ENCODE measurements at regions not wholly inside any gene's neighbourhood (a gene's known extent, or its start where the extent isn't known, plus 50 kb on each side); places are given as distances from the start of the nearest gene placed in this dataset.

DNA sequence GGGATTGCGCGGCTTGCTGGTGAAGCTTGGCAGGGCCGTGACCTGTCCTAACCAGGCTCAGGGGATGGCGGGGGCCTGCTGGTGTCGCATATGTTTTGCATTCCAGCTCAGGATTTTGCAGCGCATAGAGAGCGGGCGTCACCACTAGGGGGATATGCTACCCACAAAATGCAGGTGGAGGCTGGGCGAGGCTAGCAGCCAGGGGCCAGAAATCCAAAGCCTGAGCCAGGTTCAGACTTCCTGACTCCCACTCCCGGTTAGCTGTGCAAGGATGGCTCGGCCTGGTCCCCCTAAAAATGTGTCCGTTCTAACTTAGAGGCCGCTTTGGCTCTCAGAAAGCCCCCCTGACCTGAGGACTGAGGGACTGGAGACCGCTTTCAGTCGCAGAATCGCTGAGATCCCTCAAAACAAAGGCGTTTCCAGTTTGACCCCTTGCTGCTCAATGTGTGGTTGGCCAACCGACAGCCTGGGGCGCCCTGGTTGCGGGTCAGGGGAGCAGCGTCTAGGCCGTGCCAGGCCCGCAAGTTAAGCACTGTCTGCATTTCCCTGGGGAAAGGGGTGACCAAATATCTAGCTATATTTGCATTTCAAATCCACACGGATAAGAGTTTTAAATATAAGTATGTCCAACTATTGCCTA lies 361.1 kb upstream of the AMELY start:
- DNase-seq (ENCODE audit: insufficient read length, low spot score) (no peak), FAIRE-seq (peak; percentile 92)

DNA sequence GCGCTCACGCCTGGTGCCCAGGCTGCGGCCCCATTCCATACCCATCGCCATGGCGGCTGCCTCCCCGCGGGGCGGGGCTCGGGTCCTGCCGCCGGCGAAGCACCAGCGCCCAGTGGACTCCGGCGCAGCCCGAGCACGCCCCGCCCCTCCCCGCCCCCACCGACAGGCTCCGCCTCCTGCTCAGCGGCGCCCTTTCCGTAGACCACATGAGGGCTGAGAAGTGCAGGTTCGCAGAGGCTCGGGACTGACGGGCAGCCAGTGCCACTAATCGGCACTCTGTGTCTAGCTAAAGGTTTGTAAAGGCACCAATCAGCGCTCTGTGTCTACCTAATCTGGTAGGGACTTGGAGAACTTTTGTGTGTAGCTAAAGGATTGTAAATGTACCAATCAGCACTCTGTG lies 352.2 kb upstream of the AMELY start:
- FAIRE-seq (no peak), DNase-seq (ENCODE audit: insufficient read length, low spot score) (no peak)

DNA sequence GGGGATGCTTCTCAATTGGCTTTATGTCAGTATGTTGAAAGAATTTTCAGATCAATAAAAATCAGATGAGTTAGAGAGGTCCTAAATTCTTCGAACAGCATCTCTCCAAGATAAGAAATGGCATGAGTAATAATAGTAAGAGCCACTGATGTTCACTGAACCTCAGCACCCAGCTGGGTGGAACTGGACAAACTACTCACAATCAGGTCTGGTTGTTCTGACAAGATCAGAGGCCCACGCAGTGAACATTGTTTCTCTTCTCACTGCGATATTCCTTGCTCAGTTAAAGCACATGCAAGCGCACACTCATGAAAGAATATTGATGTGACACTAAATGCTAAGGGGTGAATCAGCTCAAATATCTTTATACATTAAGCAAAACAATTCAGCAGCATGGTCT lies 351.0 kb upstream of the AMELY start:
- FAIRE-seq (no peak), DNase-seq (ENCODE audit: insufficient read length, low spot score) (no peak)

DNA sequence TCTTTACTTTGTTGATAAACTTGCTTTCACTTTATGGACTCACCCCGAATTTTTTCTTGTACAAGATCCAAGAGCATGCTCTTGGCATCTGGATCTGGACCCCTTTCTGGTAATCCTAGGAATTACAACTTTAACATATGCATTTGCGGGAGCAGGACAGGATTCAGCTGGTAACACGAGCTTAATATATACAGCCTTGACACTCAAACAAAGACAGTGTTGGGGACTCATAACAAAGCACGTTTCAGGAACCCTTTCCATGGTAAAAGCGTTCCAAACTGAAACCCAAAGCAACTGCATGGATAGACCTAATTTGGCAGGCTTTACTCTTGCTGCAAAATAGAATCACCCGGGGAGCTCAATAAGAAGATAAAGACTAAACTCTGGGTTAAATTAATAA lies 349.7 kb upstream of the AMELY start:
- no peak for DNase-seq (ENCODE audit: insufficient read length, low spot score)

DNA sequence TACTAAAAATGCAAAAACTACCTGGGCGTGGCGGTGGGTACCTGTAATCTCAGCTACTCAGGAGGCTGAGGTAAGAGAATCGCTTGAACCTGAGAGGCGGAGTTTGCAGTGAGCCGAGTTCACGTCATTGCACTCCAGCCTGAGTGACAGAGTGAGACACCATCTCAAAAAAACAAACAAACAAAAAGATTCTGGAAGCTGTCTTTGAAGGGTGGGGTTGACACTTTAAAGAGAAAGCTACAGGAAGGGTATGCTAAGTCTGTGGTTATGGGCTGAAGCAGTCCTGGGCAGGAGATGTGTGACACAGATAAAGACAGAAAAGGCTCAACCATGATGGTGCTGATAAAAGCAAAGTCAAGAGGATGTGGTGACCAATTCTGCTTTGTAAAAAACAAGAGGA lies 328.5 kb upstream of the AMELY start:
- DNase-seq (ENCODE audit: insufficient read length, low spot score) (no peak), FAIRE-seq (no peak)

More for the DNA sequence above, 349.7 kb upstream of the AMELY start:
- FAIRE-seq: no peak

DNA sequence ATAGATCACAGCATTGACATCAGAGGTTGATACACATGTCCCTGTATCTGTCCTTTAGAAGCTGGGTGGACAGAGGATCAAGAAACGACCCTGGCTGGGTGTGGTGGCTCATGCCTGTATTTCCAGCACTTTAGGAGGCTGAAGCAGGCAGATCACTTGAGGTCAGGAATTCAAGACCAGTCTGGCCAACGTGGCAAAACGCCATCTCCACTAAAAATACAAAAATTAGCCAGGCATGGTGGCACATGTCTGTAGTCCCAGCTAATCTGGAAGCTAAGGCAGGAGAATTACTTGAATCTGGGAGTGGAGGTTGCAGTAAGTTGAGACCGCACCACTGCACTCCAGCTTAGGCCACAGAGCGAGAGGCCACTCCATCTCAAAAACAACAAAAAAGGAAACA lies 300.4 kb upstream of the AMELY start:
- DNase-seq (ENCODE audit: insufficient read length, low spot score) (no peak), FAIRE-seq (no peak)

DNA sequence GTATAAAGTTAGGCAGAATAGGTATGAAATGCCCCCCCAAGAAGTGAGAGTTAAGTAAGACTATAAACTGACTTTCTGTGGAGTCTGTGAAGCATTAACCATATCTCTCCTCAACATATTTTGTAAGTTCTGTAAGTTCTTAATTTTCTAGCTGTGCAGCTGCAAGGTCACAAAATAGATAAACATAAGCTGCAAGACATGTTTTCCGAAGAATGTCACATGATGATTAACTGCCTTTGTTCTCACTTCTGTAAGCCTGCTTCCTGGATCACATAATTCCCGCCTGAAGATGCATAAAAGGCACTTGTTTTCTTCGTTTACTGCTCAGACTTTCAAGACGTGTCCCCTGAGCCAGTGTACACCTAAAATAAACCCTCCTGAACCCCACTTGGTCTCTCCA lies 292.9 kb upstream of the AMELY start:
- DNase-seq (ENCODE audit: insufficient read length, low spot score) (no peak), FAIRE-seq (no peak)

DNA sequence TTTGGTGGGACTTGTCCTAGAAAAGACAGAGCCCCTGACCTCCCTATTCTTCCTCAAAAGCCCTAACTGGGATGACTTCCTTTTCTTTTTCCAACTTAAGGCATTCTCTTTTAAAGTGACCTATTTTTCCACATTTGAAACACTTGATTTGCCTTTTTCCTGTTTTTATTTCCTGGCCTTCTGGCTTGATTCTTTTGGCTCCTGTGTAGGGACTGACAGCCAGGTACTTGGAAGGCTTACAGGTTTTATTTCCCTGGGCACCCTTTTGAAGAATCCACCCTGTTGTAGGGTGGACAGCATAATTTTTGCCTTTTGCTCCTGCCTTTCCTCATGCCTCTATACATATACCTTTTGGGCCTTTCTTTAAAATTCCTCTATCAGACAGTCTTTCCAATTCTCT lies 271.0 kb upstream of the AMELY start:
- DNase-seq (ENCODE audit: insufficient read length, low spot score) (no peak), FAIRE-seq (no peak)

DNA sequence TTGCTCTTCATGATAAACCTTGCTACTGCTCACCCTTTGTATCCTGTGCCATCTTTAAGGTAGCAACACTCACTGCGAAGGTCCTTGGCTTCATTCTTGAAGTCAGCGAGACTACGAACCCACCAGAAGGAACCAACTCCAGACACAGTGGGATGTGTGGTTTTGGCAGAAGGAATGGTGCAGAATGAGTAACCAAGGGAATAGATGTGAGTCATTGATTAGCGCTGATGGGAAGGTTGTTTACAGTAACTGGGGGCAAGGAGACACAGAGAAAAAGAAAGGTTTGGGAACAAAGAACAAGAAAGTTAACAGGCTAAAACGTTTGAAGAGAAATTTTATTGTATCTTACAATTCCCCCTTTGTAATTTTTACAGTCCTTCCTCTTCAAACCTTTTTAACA lies 266.1 kb upstream of the AMELY start:
- DNase-seq (ENCODE audit: insufficient read length, low spot score) (no peak), FAIRE-seq (no peak)

DNA sequence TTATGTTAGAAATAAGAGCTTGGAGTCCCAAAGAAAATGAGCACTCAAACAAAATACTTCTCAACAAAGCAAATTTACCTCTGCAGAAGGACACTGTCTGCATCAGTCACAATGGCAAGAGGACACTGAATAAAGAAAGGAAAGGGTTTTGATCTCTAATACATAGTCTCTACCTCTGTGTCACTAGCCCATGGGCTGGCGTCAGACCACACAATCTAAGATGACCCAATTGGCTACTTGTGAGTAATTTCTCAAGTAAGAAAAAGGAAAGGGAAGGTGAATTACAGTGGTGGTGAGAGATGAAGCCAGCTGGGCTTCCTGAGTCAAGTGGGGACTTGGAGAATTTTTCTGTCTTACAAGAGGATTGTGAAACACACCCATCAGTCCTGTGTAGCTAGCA lies 257.9 kb upstream of the AMELY start:
- no peak for DNase-seq (ENCODE audit: insufficient read length, low spot score)
- FAIRE-seq: no peak

DNA sequence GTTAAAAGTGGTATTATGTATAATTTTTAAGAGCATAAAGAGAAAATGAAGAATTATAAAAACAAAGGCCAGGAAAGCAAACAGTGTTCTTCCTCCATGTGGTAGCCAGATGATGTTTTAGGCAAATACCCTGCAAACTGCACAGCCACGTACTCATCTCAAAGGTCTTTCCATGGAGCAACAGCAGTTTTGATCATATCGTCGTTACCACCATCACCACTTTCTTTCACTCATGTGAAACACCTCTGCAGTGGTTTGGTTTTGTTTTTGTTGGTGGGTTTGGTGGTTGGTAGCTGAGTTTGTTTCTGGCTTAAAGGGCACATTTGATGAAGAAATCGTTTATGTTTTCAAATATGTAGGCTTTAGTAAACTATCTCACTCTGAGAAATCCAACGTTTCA lies 229.9 kb upstream of the AMELY start:
- FAIRE-seq (no peak), DNase-seq (ENCODE audit: insufficient read length, low spot score) (no peak)
